Endothelial cell of umbilical vein (primary cell): ENCODE measurements at regions not wholly inside any gene's neighbourhood (a gene's known extent, or its start where the extent isn't known, plus 50 kb on each side); places are given as distances from the start of the nearest gene placed in this dataset.

Source experiments
- BruUV-seq: library from RNA; stranded (reverse); fragments of 400-500 nt; replicated peaks from 2 replicates; lab custom pipeline; 2021; lab: Mats Ljungman, UMichigan
- CTCF ChIA-PET: fragments of 300-600, 350-600 bp; sonication (Branson Sonifier 250); formaldehyde crosslinking; loops from one replicate; lab custom pipeline; 2021; ENCODE audit warnings: antibody characterized with exemption, inconsistent platforms; lab: Charles Lee
- POLR2A ChIA-PET: fragments of 300-600, 350-600 bp; sonication (Branson Sonifier 250); formaldehyde crosslinking; loops from one replicate; lab custom pipeline; 2021; ENCODE audit warnings: antibody characterized with exemption, inconsistent platforms; lab: Charles Lee
- DNase-seq: peaks from one replicate; pipeline ENCODE4 v3.0.0-alpha.2; 2011; ENCODE audit warnings: low read depth, low spot score
- FAIRE-seq: peaks from 2 replicates; lab custom pipeline; 2011; peaks lifted over from hg19 to GRCh38; lab: Jason Lieb, UNC
- H2AFZ ChIP-seq: 2 replicates; pipeline ENCODE4 v1.6.0; 2012; ENCODE audit warnings: low read depth, low read length, control low read depth, inconsistent platforms
- H3K27ac ChIP-seq: 2 replicates; pipeline ENCODE4 v1.5.1; 2011; ENCODE audit warnings: low read depth, mild to moderate bottlenecking, control low read depth, low read length, moderate library complexity; ENCODE audit not compliant: insufficient read depth
- H3K27me3 ChIP-seq, 2 experiments: 2 replicates each; pipeline versions ENCODE4 v1.6.0 to v1.6.1; 2011; ENCODE audit warnings: low read length in 2 of 2, mixed read lengths in 1 of 2; ENCODE audit not compliant: control insufficient read depth in 2 of 2, insufficient read depth in 2 of 2
- H3K36me3 ChIP-seq, 2 experiments: 2 replicates in 1 of 2; 3 replicates in 1 of 2; pipeline ENCODE4 v1.5.1; 2011; ENCODE audit warnings: low read length in 2 of 2, mild to moderate bottlenecking in 1 of 2, moderate library complexity in 1 of 2; ENCODE audit not compliant: control insufficient read depth in 2 of 2, insufficient read depth in 2 of 2; ENCODE audit errors: extremely low read depth in 1 of 2
- H3K4me1 ChIP-seq: 3 replicates; pipeline ENCODE4 v1.5.1; 2011; ENCODE audit warnings: mild to moderate bottlenecking, low read length; ENCODE audit not compliant: control insufficient read depth, insufficient read depth; ENCODE audit errors: extremely low read depth
- H3K4me2 ChIP-seq: 2 replicates; pipeline ENCODE4 v1.6.1; 2011; ENCODE audit warnings: low read length, control low read depth, mixed read lengths; ENCODE audit not compliant: insufficient read depth
- H3K4me3 ChIP-seq, 3 experiments: fragments of 200-600 bp in 1 of 3; sonication (generic), shearing (Covaris generic) in 1 of 3; replicated peaks in 1 of 3; 2 replicates each; pipeline ENCODE4 v1.5.1; 2011 to 2016; ENCODE audit warnings: control low read depth in 3 of 3, low read length in 3 of 3, mild to moderate bottlenecking in 2 of 3, inconsistent platforms in 1 of 3, low read depth in 1 of 3, moderate library complexity in 1 of 3; ENCODE audit not compliant: insufficient read depth in 1 of 3
- H3K79me2 ChIP-seq: 2 replicates; pipeline ENCODE4 v1.6.0; 2012; ENCODE audit warnings: low read length, inconsistent platforms; ENCODE audit not compliant: control insufficient read depth, insufficient read depth
- H3K9ac ChIP-seq: replicated peaks from 2 replicates; pipeline ENCODE3; 2011; ENCODE audit warnings: low read length, control low read depth; ENCODE audit not compliant: insufficient read depth; ENCODE audit errors: extremely low read depth
- H3K9me1 ChIP-seq: replicated peaks from 3 replicates; pipeline ENCODE4 v1.6.0; 2011; ENCODE audit warnings: mild to moderate bottlenecking, low read length; ENCODE audit not compliant: control insufficient read depth, insufficient read depth; ENCODE audit errors: extremely low read depth
- H3K9me3 ChIP-seq: replicated peaks from 2 replicates; pipeline ENCODE4 v1.5.1; 2012; ENCODE audit warnings: low read length, inconsistent platforms; ENCODE audit not compliant: control insufficient read depth, insufficient read depth
- H4K20me1 ChIP-seq: replicated peaks from 2 replicates; pipeline ENCODE3; 2011; ENCODE audit warnings: mild to moderate bottlenecking, low read length; ENCODE audit not compliant: control insufficient read depth, insufficient read depth; ENCODE audit errors: extremely low read depth
- CTCF ChIP-seq, 2 donors: IDR thresholded peaks; 1 replicate in 1 of 2; 2 replicates in 1 of 2; pipeline ENCODE4 v1.5.1; 2011; ENCODE audit warnings: low read length in 2 of 2, mild to moderate bottlenecking in 2 of 2, moderate library complexity in 2 of 2, control low read depth in 1 of 2, inconsistent platforms in 1 of 2, low read depth in 1 of 2; ENCODE audit not compliant: insufficient read depth in 1 of 2; ENCODE audit errors: extremely low read depth in 1 of 2
- EZH2 ChIP-seq: IDR thresholded peaks from 2 replicates; pipeline ENCODE4 v1.6.1; 2012; ENCODE audit warnings: borderline replicate concordance, low read depth, mild to moderate bottlenecking, moderate library complexity, low read length, inconsistent platforms; ENCODE audit not compliant: severe bottlenecking
- FOS ChIP-seq: IDR thresholded peaks from 2 replicates; pipeline ENCODE4 v1.6.1; 2011; ENCODE audit warnings: mild to moderate bottlenecking, low read length, moderate library complexity, borderline replicate concordance; ENCODE audit not compliant: insufficient read depth
- GATA2 ChIP-seq: IDR thresholded peaks from 2 replicates; pipeline ENCODE4 v1.7.0; 2011; ENCODE audit warnings: low read depth, mild to moderate bottlenecking, moderate library complexity, mixed read lengths, low read length; ENCODE audit not compliant: insufficient read length, insufficient read depth
- JUN ChIP-seq: IDR thresholded peaks from 2 replicates; pipeline ENCODE4 v1.6.1; 2011; ENCODE audit warnings: borderline replicate concordance, low read depth; ENCODE audit not compliant: insufficient read length, insufficient read depth
- MAX ChIP-seq: IDR thresholded peaks from 2 replicates; pipeline ENCODE4 v1.6.1; 2011; ENCODE audit not compliant: insufficient read depth, insufficient read length
- MYC ChIP-seq: IDR thresholded peaks from one replicate; pipeline ENCODE4 v1.6.1; 2011; ENCODE audit warnings: mild to moderate bottlenecking, low read depth, low read length
- POLR2A ChIP-seq: IDR thresholded peaks from 2 replicates; pipeline ENCODE4 v1.6.1; 2012; ENCODE audit warnings: low read depth, mild to moderate bottlenecking, control low read depth, low read length
- POLR2AphosphoS5 ChIP-seq: IDR thresholded peaks from 2 replicates; pipeline ENCODE4 v1.6.1; 2012; ENCODE audit warnings: low read depth, mild to moderate bottlenecking, control low read depth, low read length, moderate library complexity; ENCODE audit not compliant: insufficient read depth
- dilution Hi-C: fragments of 300-500 bp; cut with MboI; formaldehyde crosslinking; loops from one replicate; pipeline ENCODE4 v1.15.0; 2019; ENCODE audit warnings: low sequenced_read_pairs; ENCODE audit not compliant: extremely low pct_ligation_motif_present
- intact Hi-C: fragments of 100-400 bp; cut with micrococcal nuclease; formaldehyde crosslinking; loops from one replicate; pipeline ENCODE4 v1.10.0; 2022

GRCh38 chr2:107772353-107772752, 54.3 kb upstream of the RGPD4 start:
- ChIA-PET POLR2A (no interaction called here), CTCF (no interaction called here)
- TF ChIP-seq MYC (no peak), EZH2 (no peak), JUN (no peak), POLR2AphosphoS5 (no peak), GATA2 (no peak), POLR2A (no peak), CTCF (IDR thresholded peaks at IDR 0.05; ENCODE audit: extremely low read depth in 1 of 2, insufficient read depth in 1 of 2, low read depth in 1 of 2, low read length in 2 of 2) (no peak), MAX (no peak), FOS (no peak)

More at GRCh38 chr2:107772353-107772752, 54.3 kb upstream of the RGPD4 start:
- H3K36me3 ChIP-seq, result no peaks in the 10 kb centered on the region
- H3K27ac ChIP-seq, result no peak overlapping the region
- no peak overlapping the region for H2AFZ ChIP-seq
- no peak overlapping the region for H3K9ac ChIP-seq
- dilution Hi-C loops (no loop called here), intact Hi-C loops (no loop called here)
- H3K9me1 ChIP-seq, result no peaks in the 10 kb centered on the region
- DNase-seq (no peak), FAIRE-seq (no peak)
- no peaks in the 10 kb centered on the region for H3K27me3 ChIP-seq
- no peaks in the 10 kb centered on the region for H3K4me1 ChIP-seq
- H3K9me3 ChIP-seq, result no peaks in the 10 kb centered on the region
- H3K4me2 ChIP-seq, result no peak overlapping the region
- H3K79me2 ChIP-seq, result no peaks in the 10 kb centered on the region
- no TSS peak for BruUV-seq
- H3K4me3 ChIP-seq, result no peak overlapping the region
- H4K20me1 ChIP-seq, result no peaks in the 10 kb centered on the region
